GM12892 (cell line): ENCODE measurements at regions not wholly inside any gene's neighbourhood (a gene's known extent, or its start where the extent isn't known, plus 50 kb on each side); places are given as distances from the start of the nearest gene placed in this dataset.

Experiments used
- POLR2AphosphoS5 ChIP-seq: IDR thresholded peaks from 2 replicates; pipeline ENCODE4 v1.6.1; 2011; ENCODE audit warnings: low read depth, low read length, control low read depth
- TAF1 ChIP-seq: IDR thresholded peaks from 2 replicates; pipeline ENCODE4 v1.6.1; 2011; ENCODE audit warnings: low read depth, mild to moderate bottlenecking, control low read depth, low read length, borderline replicate concordance

- TF ChIP-seq TAF1 (no peak), POLR2AphosphoS5 (no peak)
Observed at GRCh38 chr2:8191427-8191826, 490.4 kb upstream of the ID2 start.
